Activated naive CD4-positive, alpha-beta T cell treated with anti-CD3 and anti-CD28 coated beads, Interleukin-2, amount 50 U/mL, for 24 hours (primary cell): ENCODE measurements at regions not wholly inside any gene's neighbourhood (a gene's known extent, or its start where the extent isn't known, plus 50 kb on each side); places are given as distances from the start of the nearest gene placed in this dataset.
A peak's percentile ranks its signal among the peaks of the same experiment; 100 is the strongest.

ENCODE experiments used
- H3K27ac Mint-ChIP-seq: one replicate; pipeline ENCODE4 v1.8.0; 2021; ENCODE audit warnings: mild to moderate bottlenecking, mixed read lengths
- H3K27me3 Mint-ChIP-seq: one replicate; pipeline ENCODE4 v1.8.0; 2021; ENCODE audit warnings: mixed read lengths
- H3K36me3 Mint-ChIP-seq: one replicate; pipeline ENCODE4 v1.8.0; 2021; ENCODE audit warnings: mixed read lengths
- H3K4me1 Mint-ChIP-seq: one replicate; pipeline ENCODE4 v1.8.0; 2021; ENCODE audit warnings: mixed read lengths
- H3K4me3 Mint-ChIP-seq: one replicate; pipeline ENCODE4 v1.8.0; 2021; ENCODE audit warnings: mild to moderate bottlenecking, mixed read lengths
- H3K9me3 Mint-ChIP-seq: one replicate; pipeline ENCODE4 v1.8.0; 2021; ENCODE audit warnings: mixed read lengths

DNA sequence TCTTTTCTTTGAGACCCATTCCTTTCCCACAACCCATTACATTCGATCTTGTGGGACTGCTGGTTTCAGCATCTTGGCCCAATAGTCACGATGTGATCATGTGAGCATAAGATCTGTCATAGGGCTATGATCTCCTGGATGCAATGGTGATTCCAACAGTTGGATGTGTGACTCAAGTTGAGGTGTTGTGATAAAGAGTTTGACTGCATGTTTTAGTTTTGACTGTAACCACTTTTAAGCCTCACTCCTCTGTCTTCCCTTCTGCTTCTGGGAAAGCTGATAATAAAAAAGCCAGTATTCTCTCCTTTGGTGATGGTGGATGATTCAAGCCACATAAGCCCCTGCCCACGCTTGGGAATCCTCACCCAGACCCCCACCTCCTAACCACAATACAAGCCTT lies 117.0 kb upstream of the ASCC3 start:
- Mint-ChIP-seq H3K9me3 (peaks cover 5% of the 10 kb centered on the region), H3K27me3 (peaks cover 6% of the 10 kb centered on the region), H3K36me3 (no peaks in the 10 kb centered on the region), H3K27ac (no peak overlapping the region), H3K4me1 (no peaks in the 10 kb centered on the region), H3K4me3 (no peak overlapping the region)

GRCh38 chr6:100999034-100999597 lies 118.0 kb upstream of the ASCC3 start:
- Mint-ChIP-seq H3K36me3 (no peaks in the 10 kb centered on the region), H3K27ac (no peak overlapping the region), H3K9me3 (peaks cover 5% of the 10 kb centered on the region), H3K4me3 (no peak overlapping the region), H3K4me1 (no peaks in the 10 kb centered on the region), H3K27me3 (peaks cover 6% of the 10 kb centered on the region)

- Mint-ChIP-seq H3K9me3 (peaks cover 5% of the 10 kb centered on the region), H3K4me1 (no peaks in the 10 kb centered on the region), H3K27ac (no peak overlapping the region), H3K27me3 (peaks cover 6% of the 10 kb centered on the region), H3K36me3 (no peaks in the 10 kb centered on the region), H3K4me3 (no peak overlapping the region)
Measured at GRCh38 chr6:101000341-101000740, 119.2 kb upstream of the ASCC3 start.

GRCh38 chr6:101001012-101001411 lies 119.9 kb upstream of the ASCC3 start:
- Mint-ChIP-seq H3K27ac (no peak overlapping the region), H3K27me3 (peaks cover 6% of the 10 kb centered on the region), H3K36me3 (no peaks in the 10 kb centered on the region), H3K9me3 (peaks cover 5% of the 10 kb centered on the region), H3K4me1 (no peaks in the 10 kb centered on the region), H3K4me3 (no peak overlapping the region)

DNA sequence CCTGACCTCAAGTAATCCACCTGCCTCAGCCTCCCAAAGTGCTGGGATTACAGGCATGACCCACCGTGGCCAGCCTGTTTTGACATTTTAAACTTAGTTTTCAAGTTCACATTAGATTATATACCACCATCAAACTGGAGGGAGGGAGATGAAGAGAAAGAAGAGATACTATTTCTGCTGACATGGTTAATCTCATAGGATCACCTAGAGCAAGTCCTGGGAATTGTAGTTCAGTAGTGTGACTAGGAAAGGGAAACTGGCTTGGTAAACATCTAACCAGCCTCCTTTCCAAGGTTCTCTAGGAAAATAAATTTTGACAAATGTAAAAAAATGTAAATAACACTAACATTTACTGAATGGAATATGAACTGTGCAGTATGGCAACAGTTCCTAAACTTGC lies 120.5 kb upstream of the ASCC3 start:
- Mint-ChIP-seq H3K36me3 (no peaks in the 10 kb centered on the region), H3K27ac (no peak overlapping the region), H3K9me3 (peaks cover 5% of the 10 kb centered on the region), H3K4me1 (no peaks in the 10 kb centered on the region), H3K27me3 (peaks cover 6% of the 10 kb centered on the region), H3K4me3 (no peak overlapping the region)

DNA sequence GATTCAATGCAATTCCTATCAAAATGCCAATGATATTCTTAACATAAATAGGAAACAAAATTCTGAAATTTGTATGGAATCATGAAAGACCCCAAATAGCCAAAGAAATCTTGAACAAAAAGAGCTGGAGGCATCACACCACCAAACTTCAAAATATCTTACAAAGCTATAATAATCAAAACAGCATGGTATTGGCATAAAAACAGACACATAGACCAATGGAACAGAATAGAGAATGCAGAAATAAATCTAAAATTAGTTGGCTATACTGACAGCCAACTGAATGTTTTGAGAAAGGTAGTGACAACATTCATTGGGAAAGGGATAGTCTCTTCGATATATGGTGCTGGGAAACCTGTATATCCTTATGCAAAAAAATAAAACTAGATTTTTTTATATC lies 121.9 kb upstream of the ASCC3 start:
- no peak overlapping the region for H3K27ac Mint-ChIP-seq
- H3K9me3 Mint-ChIP-seq: peaks cover 5% of the 10 kb centered on the region
- H3K4me3 Mint-ChIP-seq: no peak overlapping the region
- H3K36me3 Mint-ChIP-seq: no peaks in the 10 kb centered on the region
- no peaks in the 10 kb centered on the region for H3K4me1 Mint-ChIP-seq
- peaks cover 6% of the 10 kb centered on the region for H3K27me3 Mint-ChIP-seq

GRCh38 chr6:101011186-101011585 lies 130.1 kb upstream of the ASCC3 start:
- H3K4me1 Mint-ChIP-seq: peaks cover 34% of the 10 kb centered on the region
- no peaks in the 10 kb centered on the region for H3K9me3 Mint-ChIP-seq
- H3K4me3 Mint-ChIP-seq: peak overlapping the region; percentile 78
- peak overlapping the region; percentile 81 for H3K27ac Mint-ChIP-seq
- no peaks in the 10 kb centered on the region for H3K27me3 Mint-ChIP-seq
- no peaks in the 10 kb centered on the region for H3K36me3 Mint-ChIP-seq

DNA sequence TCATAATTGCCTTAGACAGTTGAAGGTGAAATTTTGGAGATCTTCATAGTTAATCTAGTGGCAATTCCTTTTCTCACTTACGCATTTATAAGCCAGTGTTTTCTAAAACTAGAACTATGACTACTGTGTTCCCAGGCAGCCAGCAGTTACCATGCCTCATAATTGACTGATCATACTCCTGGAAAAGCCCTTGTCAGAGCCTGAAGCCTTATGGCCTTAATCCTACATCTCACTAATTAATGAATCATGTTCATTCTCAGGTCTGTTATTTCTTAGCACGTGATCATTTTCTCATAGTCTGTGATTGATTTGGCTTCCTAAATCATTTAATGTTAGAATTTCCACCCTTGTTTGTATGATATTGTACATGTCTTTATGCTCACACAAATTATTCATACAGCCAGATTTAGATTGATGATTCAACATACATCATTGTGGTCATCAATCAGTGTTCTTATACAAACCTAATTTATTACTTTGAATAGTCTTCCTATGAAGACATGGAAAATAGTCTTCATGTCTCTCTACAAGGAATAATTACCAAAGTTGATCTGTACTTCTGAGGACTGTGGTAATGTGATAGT lies 132.6 kb upstream of the ASCC3 start:
- Mint-ChIP-seq H3K4me3 (no peak overlapping the region), H3K9me3 (no peaks in the 10 kb centered on the region)

GRCh38 chr6:101015541-101015940 lies 134.4 kb upstream of the ASCC3 start:
- Mint-ChIP-seq H3K4me3 (no peak overlapping the region), H3K9me3 (no peaks in the 10 kb centered on the region), H3K4me1 (peaks cover 33% of the 10 kb centered on the region), H3K36me3 (no peaks in the 10 kb centered on the region), H3K27me3 (no peaks in the 10 kb centered on the region), H3K27ac (no peak overlapping the region)

More for the DNA sequence above, 132.6 kb upstream of the ASCC3 start:
- no peak overlapping the region for H3K27ac Mint-ChIP-seq
- no peaks in the 10 kb centered on the region for H3K36me3 Mint-ChIP-seq
- H3K27me3 Mint-ChIP-seq: no peaks in the 10 kb centered on the region
- H3K4me1 Mint-ChIP-seq: peaks cover 34% of the 10 kb centered on the region

- H3K9me3 Mint-ChIP-seq: no peaks in the 10 kb centered on the region
- peaks cover 27% of the 10 kb centered on the region for H3K4me1 Mint-ChIP-seq
- H3K27ac Mint-ChIP-seq: no peak overlapping the region
- H3K27me3 Mint-ChIP-seq: no peaks in the 10 kb centered on the region
- no peaks in the 10 kb centered on the region for H3K36me3 Mint-ChIP-seq
- H3K4me3 Mint-ChIP-seq: no peak overlapping the region
Measured at GRCh38 chr6:101016163-101016562, 135.0 kb upstream of the ASCC3 start.

GRCh38 chr6:101018157-101018556 lies 137.0 kb upstream of the ASCC3 start:
- H3K4me1 Mint-ChIP-seq: peaks cover 7% of the 10 kb centered on the region
- no peaks in the 10 kb centered on the region for H3K27me3 Mint-ChIP-seq
- no peak overlapping the region for H3K27ac Mint-ChIP-seq
- H3K9me3 Mint-ChIP-seq: no peaks in the 10 kb centered on the region
- no peak overlapping the region for H3K4me3 Mint-ChIP-seq
- H3K36me3 Mint-ChIP-seq: no peaks in the 10 kb centered on the region

DNA sequence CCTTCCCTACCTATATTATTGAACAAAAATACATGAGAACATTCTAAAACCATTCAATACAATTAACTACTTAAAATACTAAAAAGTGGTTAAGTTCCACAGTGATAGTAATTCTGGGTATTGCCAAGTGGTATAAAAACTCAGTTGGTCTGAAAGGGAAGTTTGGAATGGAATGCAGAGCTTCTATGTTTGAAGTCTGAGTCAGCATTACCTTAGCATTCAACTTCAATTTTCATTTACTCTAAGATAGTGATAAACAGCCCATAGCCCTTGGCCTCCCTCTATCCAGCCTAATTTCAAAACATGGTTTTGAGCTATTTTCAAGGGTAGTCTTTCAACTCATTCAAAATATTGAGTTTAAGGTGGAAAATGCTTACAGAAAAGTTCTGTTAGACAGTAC lies 140.4 kb upstream of the ASCC3 start:
- Mint-ChIP-seq H3K36me3 (no peaks in the 10 kb centered on the region), H3K9me3 (no peaks in the 10 kb centered on the region), H3K4me1 (no peaks in the 10 kb centered on the region), H3K4me3 (no peak overlapping the region), H3K27ac (no peak overlapping the region), H3K27me3 (no peaks in the 10 kb centered on the region)

DNA sequence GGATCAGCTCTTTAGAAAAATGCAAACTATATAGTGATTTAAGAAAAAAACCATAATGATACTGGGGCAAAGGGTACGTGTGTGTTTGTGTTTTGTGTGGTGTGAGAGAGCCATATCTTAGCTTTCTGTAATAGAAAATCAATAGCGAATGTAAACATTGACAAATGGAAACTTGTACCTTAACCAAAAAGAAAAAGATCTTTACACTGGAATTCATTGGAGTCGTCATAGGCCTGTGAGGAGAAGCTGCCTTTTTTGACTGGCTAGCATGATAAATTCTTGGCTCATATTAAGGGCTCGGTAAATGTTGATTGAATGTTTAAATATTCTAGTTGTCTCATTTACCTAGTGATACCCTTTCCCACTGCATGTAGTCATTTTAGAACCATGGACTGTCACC lies 161.8 kb upstream of the ASCC3 start:
- no peak overlapping the region for H3K4me3 Mint-ChIP-seq
- no peaks in the 10 kb centered on the region for H3K4me1 Mint-ChIP-seq
- no peaks in the 10 kb centered on the region for H3K27me3 Mint-ChIP-seq
- H3K27ac Mint-ChIP-seq: no peak overlapping the region
- no peaks in the 10 kb centered on the region for H3K36me3 Mint-ChIP-seq
- no peaks in the 10 kb centered on the region for H3K9me3 Mint-ChIP-seq

- no peaks in the 10 kb centered on the region for H3K4me1 Mint-ChIP-seq
- no peak overlapping the region for H3K4me3 Mint-ChIP-seq
- H3K36me3 Mint-ChIP-seq: no peaks in the 10 kb centered on the region
- H3K27me3 Mint-ChIP-seq: peaks cover 9% of the 10 kb centered on the region
- no peak overlapping the region for H3K27ac Mint-ChIP-seq
- no peaks in the 10 kb centered on the region for H3K9me3 Mint-ChIP-seq
Measured at GRCh38 chr6:101058296-101058695, 177.2 kb upstream of the ASCC3 start.

DNA sequence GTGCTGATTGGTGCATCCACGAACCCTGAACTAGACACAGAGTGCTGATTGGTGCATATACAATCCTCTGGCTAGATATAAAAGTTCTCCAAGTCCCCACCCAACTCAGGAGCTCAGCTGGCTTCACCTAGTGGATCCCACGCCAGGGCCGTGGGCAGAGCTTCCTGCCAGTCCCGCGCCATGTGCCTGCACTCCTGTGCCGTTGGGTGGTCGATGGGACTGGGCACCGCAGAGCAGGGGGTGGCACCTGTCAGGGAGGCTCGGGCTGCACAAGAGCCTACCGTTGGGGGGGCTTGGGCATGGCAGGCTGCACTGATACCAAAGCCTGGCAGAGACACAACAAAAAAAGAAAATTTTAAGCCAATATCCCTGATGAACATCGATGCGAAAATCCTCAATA lies 185.4 kb upstream of the ASCC3 start:
- peaks cover 2% of the 10 kb centered on the region for H3K27me3 Mint-ChIP-seq
- no peaks in the 10 kb centered on the region for H3K4me1 Mint-ChIP-seq
- no peak overlapping the region for H3K4me3 Mint-ChIP-seq
- no peaks in the 10 kb centered on the region for H3K9me3 Mint-ChIP-seq
- no peak overlapping the region for H3K27ac Mint-ChIP-seq
- no peaks in the 10 kb centered on the region for H3K36me3 Mint-ChIP-seq

- Mint-ChIP-seq H3K27me3 (no peaks in the 10 kb centered on the region), H3K27ac (no peak overlapping the region), H3K9me3 (no peaks in the 10 kb centered on the region), H3K36me3 (no peaks in the 10 kb centered on the region), H3K4me3 (no peak overlapping the region), H3K4me1 (no peaks in the 10 kb centered on the region)
Measured at GRCh38 chr6:101069191-101069795, 188.2 kb upstream of the ASCC3 start.
